ENCODE measurements at regions not wholly inside any gene's neighbourhood (a gene's known extent, or its start where the extent isn't known, plus 50 kb on each side); places are given as distances from the start of the nearest gene placed in this dataset.

DNA sequence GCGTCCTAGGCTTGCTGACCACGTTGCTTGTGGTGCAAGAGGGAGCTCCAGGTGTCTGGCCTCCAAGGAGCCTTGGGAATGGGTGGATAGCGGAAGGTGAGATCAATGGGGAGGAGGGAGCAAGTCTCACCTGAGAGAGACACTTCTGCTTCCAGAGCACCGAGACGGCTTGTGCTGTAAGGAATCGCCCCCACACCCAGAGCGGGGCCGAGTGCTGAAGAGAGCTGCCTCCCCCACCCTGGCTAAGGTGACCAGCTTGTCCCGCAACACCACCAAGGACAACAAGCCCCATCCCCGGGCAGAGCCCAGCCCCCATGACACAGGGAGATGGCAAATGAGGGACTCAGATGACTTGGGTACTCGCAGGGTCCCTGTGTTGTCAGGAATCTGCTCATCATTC is 485.6 kb downstream of the NPHP4 start:
- TF ChIP-seq, protein P1, sequence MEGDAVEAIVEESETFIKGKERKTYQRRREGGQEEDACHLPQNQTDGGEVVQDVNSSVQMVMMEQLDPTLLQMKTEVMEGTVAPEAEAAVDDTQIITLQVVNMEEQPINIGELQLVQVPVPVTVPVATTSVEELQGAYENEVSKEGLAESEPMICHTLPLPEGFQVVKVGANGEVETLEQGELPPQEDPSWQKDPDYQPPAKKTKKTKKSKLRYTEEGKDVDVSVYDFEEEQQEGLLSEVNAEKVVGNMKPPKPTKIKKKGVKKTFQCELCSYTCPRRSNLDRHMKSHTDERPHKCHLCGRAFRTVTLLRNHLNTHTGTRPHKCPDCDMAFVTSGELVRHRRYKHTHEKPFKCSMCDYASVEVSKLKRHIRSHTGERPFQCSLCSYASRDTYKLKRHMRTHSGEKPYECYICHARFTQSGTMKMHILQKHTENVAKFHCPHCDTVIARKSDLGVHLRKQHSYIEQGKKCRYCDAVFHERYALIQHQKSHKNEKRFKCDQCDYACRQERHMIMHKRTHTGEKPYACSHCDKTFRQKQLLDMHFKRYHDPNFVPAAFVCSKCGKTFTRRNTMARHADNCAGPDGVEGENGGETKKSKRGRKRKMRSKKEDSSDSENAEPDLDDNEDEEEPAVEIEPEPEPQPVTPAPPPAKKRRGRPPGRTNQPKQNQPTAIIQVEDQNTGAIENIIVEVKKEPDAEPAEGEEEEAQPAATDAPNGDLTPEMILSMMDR (IDR thresholded peaks at IDR 0.05; ENCODE audit: low read length, missing control alignments) = no peak
- DNase-seq (ENCODE audit: low read depth) = no peak
- no peak overlapping the region for H3K4me3 ChIP-seq (replicated peaks; ENCODE audit: low read depth, low read length)

DNA sequence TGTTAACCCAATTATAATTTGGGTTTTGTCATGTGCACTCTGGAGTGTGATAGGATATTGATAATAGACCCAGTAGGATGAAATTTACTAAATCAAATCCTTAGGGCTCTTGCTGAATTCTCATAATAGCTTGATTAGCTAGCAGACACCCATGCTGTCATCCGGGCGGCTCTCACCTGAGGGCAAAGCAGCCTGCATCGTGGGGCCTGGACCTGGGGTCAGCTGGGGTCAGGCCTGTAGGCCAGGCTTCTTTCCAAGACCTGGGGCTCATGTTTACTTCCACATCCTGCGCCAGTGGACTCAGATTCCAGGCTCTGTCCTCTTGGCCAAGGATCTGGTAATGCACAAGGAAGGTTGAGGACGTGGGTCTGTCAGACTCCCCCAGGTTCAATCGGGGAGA is 486.3 kb downstream of the NPHP4 start:
- no peak for DNase-seq (ENCODE audit: low read depth)
- TF ChIP-seq, protein P1 (IDR thresholded peaks at IDR 0.05; ENCODE audit: low read length, missing control alignments) = no peak
- no peak overlapping the region for H3K4me3 ChIP-seq (replicated peaks; ENCODE audit: low read depth, low read length)

DNA sequence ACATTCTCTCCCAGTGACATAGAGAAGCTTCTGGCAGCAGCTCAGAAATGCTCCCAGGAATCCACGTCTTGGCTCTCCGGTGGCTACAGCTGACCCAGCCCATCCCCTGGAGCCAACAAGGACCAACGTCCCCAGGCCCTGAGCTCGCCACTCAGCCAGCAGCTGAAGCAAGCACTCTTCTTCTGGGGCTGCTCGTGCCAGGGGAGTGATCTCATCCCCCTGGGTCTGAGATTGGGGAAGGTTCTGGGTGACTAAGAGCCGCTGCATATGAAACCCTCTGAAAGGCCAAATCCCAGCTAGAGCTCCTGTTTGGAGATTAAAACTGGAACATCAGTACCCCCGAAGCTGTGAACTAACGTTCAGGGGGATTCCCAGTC is 487.9 kb downstream of the NPHP4 start:
- TF ChIP-seq, protein P1 (IDR thresholded peaks at IDR 0.05; ENCODE audit: low read length, missing control alignments) = no peak
- DNase-seq (ENCODE audit: low read depth) = no peak
- H3K4me3 ChIP-seq (replicated peaks; ENCODE audit: low read depth, low read length) = no peak overlapping the region

DNA sequence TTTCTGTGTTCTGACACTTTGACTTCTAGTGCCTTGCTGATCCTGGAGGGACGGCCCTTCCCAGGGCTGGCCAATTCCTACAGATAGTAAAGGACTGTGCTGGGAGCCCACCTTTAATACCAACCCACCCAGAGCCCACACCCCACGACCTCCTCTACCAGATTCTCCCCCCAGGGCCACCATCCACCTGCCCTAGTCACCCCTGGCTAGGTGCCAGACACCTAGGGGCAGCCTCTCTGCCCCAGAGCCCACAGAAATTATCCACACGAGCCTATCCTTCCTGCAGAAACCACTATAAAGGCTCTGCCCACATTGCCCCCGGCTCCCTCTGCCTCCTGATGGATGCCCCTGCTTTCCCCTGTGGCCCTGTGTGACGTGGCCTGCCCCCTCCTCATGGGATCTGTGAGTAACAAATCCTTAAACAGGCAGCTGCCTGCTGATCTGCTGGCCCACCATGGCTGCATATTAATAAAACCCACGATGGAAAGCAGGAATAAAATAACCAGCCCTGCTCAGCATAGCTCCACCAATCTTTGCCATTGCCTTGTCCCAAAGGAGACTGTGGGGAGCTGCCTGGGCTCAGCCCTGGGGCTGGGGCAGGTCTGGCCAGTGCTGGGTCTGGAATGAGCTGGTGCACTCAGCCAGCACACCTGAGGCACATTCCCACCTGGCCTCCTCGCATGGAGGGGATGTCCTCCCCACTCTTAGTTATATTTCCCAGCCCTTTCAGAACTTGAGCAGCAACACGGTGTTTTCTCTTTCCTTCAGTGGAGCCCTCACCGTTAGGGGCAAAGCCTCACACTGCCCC is 488.5 kb downstream of the NPHP4 start:
- TF ChIP-seq, protein P1 (IDR thresholded peaks at IDR 0.05; ENCODE audit: low read length, missing control alignments) = no peak
- H3K4me3 ChIP-seq (replicated peaks; ENCODE audit: low read depth, low read length) = no peak overlapping the region
- DNase-seq (ENCODE audit: low read depth) = no peak

DNA sequence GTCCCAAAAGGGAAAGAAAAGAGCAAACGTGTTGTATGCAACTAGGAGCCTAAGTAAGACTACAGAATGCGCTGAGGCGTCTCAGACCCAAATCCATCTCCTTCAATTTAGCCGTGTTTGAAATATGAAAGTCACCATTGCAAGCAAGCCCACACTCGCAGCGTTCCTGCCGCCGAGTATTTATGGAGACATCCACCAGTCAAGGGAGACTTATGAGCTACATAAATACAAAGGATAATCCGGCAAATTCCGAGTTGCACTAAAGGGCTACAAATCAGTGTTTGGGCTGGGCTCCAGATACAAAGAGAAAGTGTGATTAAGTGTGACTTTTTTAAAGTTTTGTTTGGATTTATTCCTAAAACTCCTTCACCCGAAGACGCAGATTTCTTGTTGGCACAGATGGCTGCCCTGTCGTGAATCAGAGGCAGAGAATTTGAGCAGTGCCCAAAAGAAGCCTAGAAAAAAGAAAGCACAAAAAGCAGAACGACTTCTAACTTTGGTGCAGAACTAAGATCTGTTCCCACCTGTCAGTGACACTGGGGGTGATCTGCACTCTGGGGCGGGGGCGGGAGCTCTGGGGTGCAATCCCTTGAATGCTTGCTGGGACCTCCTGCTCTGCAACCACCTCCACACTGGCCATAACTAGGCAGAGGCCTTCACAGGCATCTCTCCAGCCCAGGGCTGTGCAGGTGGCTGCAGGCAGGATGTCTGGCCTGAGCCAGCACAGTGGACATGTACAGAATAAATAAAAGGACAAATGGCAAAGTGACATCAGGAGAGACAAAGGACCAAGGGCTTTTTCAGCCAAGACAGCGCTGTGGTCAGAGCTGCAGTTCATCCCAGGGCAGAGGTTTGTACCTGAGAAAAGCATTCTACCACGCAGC is 489.7 kb downstream of the NPHP4 start:
- TF ChIP-seq, protein P1 (IDR thresholded peaks at IDR 0.05; ENCODE audit: low read length, missing control alignments) = no peak
- DNase-seq (ENCODE audit: low read depth) = no peak
- H3K4me3 ChIP-seq (replicated peaks; ENCODE audit: low read depth, low read length) = no peak overlapping the region

DNA sequence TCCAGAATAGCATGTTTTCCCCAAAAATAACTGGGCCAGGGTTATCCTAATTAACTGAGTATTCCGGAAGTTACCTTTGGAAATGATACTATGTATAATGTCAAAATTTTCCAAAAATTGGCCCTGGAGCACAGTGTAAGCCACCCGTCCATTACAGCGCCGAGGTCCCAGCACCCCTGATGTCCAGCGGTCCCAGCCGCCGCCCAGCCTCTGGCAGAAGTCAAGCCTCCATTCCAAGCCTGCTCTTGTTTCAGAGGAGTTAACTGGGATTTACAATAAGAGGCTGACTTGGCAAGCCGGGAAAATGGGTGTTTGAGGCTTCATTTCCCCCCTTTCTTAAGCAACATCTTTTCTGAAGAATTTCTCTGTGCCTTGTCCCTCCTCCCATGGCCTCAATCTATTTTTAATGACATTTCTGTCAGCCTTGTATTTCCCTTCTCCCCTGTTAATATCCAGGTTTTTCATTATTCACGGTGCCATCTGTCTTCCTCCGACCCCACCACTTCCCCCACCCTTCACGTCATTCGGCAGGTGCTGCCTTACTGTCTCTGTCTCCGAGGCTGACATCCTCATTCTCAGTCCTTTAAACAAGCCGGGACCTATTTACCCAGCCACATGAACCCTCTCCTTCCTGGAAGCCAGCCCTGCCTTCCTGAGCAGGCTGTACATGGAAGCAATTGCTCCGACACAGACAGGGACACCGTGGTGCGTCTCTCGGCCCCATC is 490.9 kb downstream of the NPHP4 start:
- TF ChIP-seq, protein P1 (IDR thresholded peaks at IDR 0.05; ENCODE audit: low read length, missing control alignments) = no peak
- DNase-seq (ENCODE audit: low read depth) = no peak
- no peak overlapping the region for H3K4me3 ChIP-seq (replicated peaks; ENCODE audit: low read depth, low read length)

Measured in fibroblast of pulmonary artery (primary cell).